ENCODE measurements at regions not wholly inside any gene's neighbourhood (a gene's known extent, or its start where the extent isn't known, plus 50 kb on each side); places are given as distances from the start of the nearest gene placed in this dataset.

- no peaks in the 10 kb centered on the region for H3K4me1 Mint-ChIP-seq (ENCODE audit: low read depth, unreplicated experiment)
- H3K27me3 Mint-ChIP-seq (ENCODE audit: low read depth, unreplicated experiment): no peaks in the 10 kb centered on the region
- Histone ChIP-seq H3K4me2 (ENCODE audit: low read length) (no peak overlapping the region), H3K27ac (ENCODE audit: low read depth, low read length) (no peak overlapping the region), H3K9ac (ENCODE audit: low read length) (no peak overlapping the region), H3K4me1 (ENCODE audit: insufficient read depth, low read length) (no peaks in the 10 kb centered on the region), H3K79me2 (ENCODE audit: insufficient read depth, low read length) (no peaks in the 10 kb centered on the region), H3K36me3 (ENCODE audit: insufficient read depth, low read length) (no peaks in the 10 kb centered on the region), H2AFZ (ENCODE audit: low read depth, low read length) (no peak overlapping the region), H3K9me3 (ENCODE audit: insufficient read depth, low read depth, low read length) (no peaks in the 10 kb centered on the region), H3K4me3 (ENCODE audit: insufficient read depth, low read depth, low read length) (no peak overlapping the region), H3K27me3 (ENCODE audit: insufficient read depth, low read length) (no peaks in the 10 kb centered on the region), H4K20me1 (ENCODE audit: insufficient read depth, low read length) (no peaks in the 10 kb centered on the region)
- DNase-seq (ENCODE audit: low read depth): no peak
- no peak overlapping the region for H3K4me3 Mint-ChIP-seq (ENCODE audit: unreplicated experiment)
- H3K36me3 Mint-ChIP-seq (ENCODE audit: low read depth, unreplicated experiment): no peaks in the 10 kb centered on the region
- FAIRE-seq: no peak
- TF ChIP-seq EZH2 (IDR thresholded peaks at IDR 0.05; ENCODE audit: insufficient read depth, low read length) (no peak), CTCF (IDR thresholded peaks at IDR 0.05; ENCODE audit: insufficient read depth, low read depth, low read length) (no peak)
- no peak overlapping the region for H3K27ac Mint-ChIP-seq (ENCODE audit: unreplicated experiment)
- peaks cover 1% of the 10 kb centered on the region for H3K9me3 Mint-ChIP-seq (ENCODE audit: unreplicated experiment)
Observed at GRCh38 chr11:87405843-87406242, 368.1 kb downstream of the TMEM135 start.

GRCh38 chr11:87405356-87405755 lies 367.6 kb downstream of the TMEM135 start:
- no peak overlapping the region for H3K4me3 Mint-ChIP-seq (ENCODE audit: unreplicated experiment)
- Histone ChIP-seq H3K79me2 (ENCODE audit: insufficient read depth, low read length) (no peaks in the 10 kb centered on the region), H3K9me3 (ENCODE audit: insufficient read depth, low read depth, low read length) (no peaks in the 10 kb centered on the region), H4K20me1 (ENCODE audit: insufficient read depth, low read length) (no peaks in the 10 kb centered on the region), H3K27ac (ENCODE audit: low read depth, low read length) (no peak overlapping the region), H3K4me2 (ENCODE audit: low read length) (no peak overlapping the region), H3K4me1 (ENCODE audit: insufficient read depth, low read length) (no peaks in the 10 kb centered on the region), H3K4me3 (ENCODE audit: insufficient read depth, low read depth, low read length) (no peak overlapping the region), H3K27me3 (ENCODE audit: insufficient read depth, low read length) (no peaks in the 10 kb centered on the region), H2AFZ (ENCODE audit: low read depth, low read length) (no peak overlapping the region), H3K36me3 (ENCODE audit: insufficient read depth, low read length) (no peaks in the 10 kb centered on the region), H3K9ac (ENCODE audit: low read length) (no peak overlapping the region)
- H3K4me1 Mint-ChIP-seq (ENCODE audit: low read depth, unreplicated experiment): no peaks in the 10 kb centered on the region
- no peaks in the 10 kb centered on the region for H3K9me3 Mint-ChIP-seq (ENCODE audit: unreplicated experiment)
- no peak overlapping the region for H3K27ac Mint-ChIP-seq (ENCODE audit: unreplicated experiment)
- DNase-seq (ENCODE audit: low read depth): no peak
- no peak for FAIRE-seq
- no peak for TF ChIP-seq EZH2 (IDR thresholded peaks at IDR 0.05; ENCODE audit: insufficient read depth, low read length)
- no peak for TF ChIP-seq CTCF (IDR thresholded peaks at IDR 0.05; ENCODE audit: insufficient read depth, low read depth, low read length)
- no peaks in the 10 kb centered on the region for H3K36me3 Mint-ChIP-seq (ENCODE audit: low read depth, unreplicated experiment)
- H3K27me3 Mint-ChIP-seq (ENCODE audit: low read depth, unreplicated experiment): no peaks in the 10 kb centered on the region

- no peak overlapping the region for H3K4me2 ChIP-seq (ENCODE audit: low read length)
- peaks cover 5% of the 10 kb centered on the region for H3K4me1 Mint-ChIP-seq (ENCODE audit: low read depth, unreplicated experiment)
- H3K9me3 ChIP-seq (ENCODE audit: insufficient read depth, low read depth, low read length): no peaks in the 10 kb centered on the region
- FAIRE-seq: peak; percentile 5
- H3K27me3 ChIP-seq (ENCODE audit: insufficient read depth, low read length): no peaks in the 10 kb centered on the region
- H2AFZ ChIP-seq (ENCODE audit: low read depth, low read length): no peak overlapping the region
- H3K36me3 Mint-ChIP-seq (ENCODE audit: low read depth, unreplicated experiment): no peaks in the 10 kb centered on the region
- no peak for DNase-seq (ENCODE audit: low read depth)
- H4K20me1 ChIP-seq (ENCODE audit: insufficient read depth, low read length): no peaks in the 10 kb centered on the region
- no peak for TF ChIP-seq CTCF (IDR thresholded peaks at IDR 0.05; ENCODE audit: insufficient read depth, low read depth, low read length)
- TF ChIP-seq EZH2 (IDR thresholded peaks at IDR 0.05; ENCODE audit: insufficient read depth, low read length): no peak
- no peak overlapping the region for H3K4me3 Mint-ChIP-seq (ENCODE audit: unreplicated experiment)
- H3K9ac ChIP-seq (ENCODE audit: low read length): no peak overlapping the region
- no peaks in the 10 kb centered on the region for H3K4me1 ChIP-seq (ENCODE audit: insufficient read depth, low read length)
- no peaks in the 10 kb centered on the region for H3K27me3 Mint-ChIP-seq (ENCODE audit: low read depth, unreplicated experiment)
- no peaks in the 10 kb centered on the region for H3K9me3 Mint-ChIP-seq (ENCODE audit: unreplicated experiment)
- no peaks in the 10 kb centered on the region for H3K36me3 ChIP-seq (ENCODE audit: insufficient read depth, low read length)
- no peak overlapping the region for H3K4me3 ChIP-seq (ENCODE audit: insufficient read depth, low read depth, low read length)
- H3K27ac Mint-ChIP-seq (ENCODE audit: unreplicated experiment): no peak overlapping the region
- H3K79me2 ChIP-seq (ENCODE audit: insufficient read depth, low read length): no peaks in the 10 kb centered on the region
- H3K27ac ChIP-seq (ENCODE audit: low read depth, low read length): no peak overlapping the region
Observed at GRCh38 chr11:87401653-87402052, 363.9 kb downstream of the TMEM135 start.
